Adrenal gland (tissue), 9 donors: ENCODE measurements at regions not wholly inside any gene's neighbourhood (a gene's known extent, or its start where the extent isn't known, plus 50 kb on each side); places are given as distances from the start of the nearest gene placed in this dataset.

Source experiments
- DNase-seq, 7 donors: peaks; one replicate each; pipeline ENCODE4 v3.0.0-alpha.2; 2019 to 2020
- H3K27ac ChIP-seq, 5 donors: fragments of 200-600 bp; sonication (generic) in 4 of 5; 1 replicate in 3 of 5; 2 replicates in 2 of 5; pipeline versions ENCODE4 v1.5.1 to v1.8.0; 2016 to 2020; ENCODE audit warnings: mild to moderate bottlenecking in 1 of 5
- H3K27me3 ChIP-seq: fragments of 200-600 bp; 2 replicates; pipeline ENCODE4 v1.8.0; 2021
- H3K36me3 ChIP-seq, 2 donors: fragments of 200-600 bp; replicated peaks in 1 of 2; 1 replicate in 1 of 2; 2 replicates in 1 of 2; pipeline versions ENCODE4 v1.5.1 to v1.8.0; 2018 to 2022
- H3K4me1 ChIP-seq, 2 donors: fragments of 200-600 bp; replicated peaks in 1 of 2; 1 replicate in 1 of 2; 2 replicates in 1 of 2; pipeline versions ENCODE4 v1.5.1 to v1.8.0; 2018 to 2021
- H3K4me3 ChIP-seq, 4 donors: fragments of 200-600 bp; sonication (generic) in 3 of 4; one replicate each; pipeline ENCODE4 v1.5.1; 2016 to 2018
- H3K9me3 ChIP-seq, 3 donors: fragments of 200-600 bp; sonication (generic) in 1 of 3; replicated peaks in 1 of 3; 1 replicate in 2 of 3; 2 replicates in 1 of 3; pipeline versions ENCODE4 v1.5.1 to v1.8.0; 2016 to 2021
- CTCF ChIP-seq, 6 experiments: fragments of 450-650 bp in 4 of 6; fragments of 200-600 bp in 2 of 6; sonication (generic) in 1 of 6; IDR thresholded peaks; 1 replicate in 5 of 6; 2 replicates in 1 of 6; pipeline versions ENCODE4 v1.5.1 to v1.8.0; 2016 to 2021; ENCODE audit warnings: antibody characterized with exemption in 6 of 6, mild to moderate bottlenecking in 2 of 6, moderate library complexity in 1 of 6
- POLR2A ChIP-seq, 2 donors: fragments of 450-650 bp; IDR thresholded peaks; one replicate each; pipeline ENCODE4 v1.6.1; 2017; ENCODE audit warnings: antibody characterized with exemption in 2 of 2, mild to moderate bottlenecking in 2 of 2, moderate library complexity in 1 of 2
- WGBS, 4 donors: extraction: QIAGEN DNeasy Blood & Tissue Kit in 2 of 4; methylation state at CpG; one replicate each; pipeline versions ENCODE4 v1.1.5 to v1.1.7; 2013 to 2017; 5-methylcytosine and 5-hydroxymethylcytosine counted together
- intact Hi-C, 2 donors: fragments of 100-400 bp; cut with DNase I; formaldehyde crosslinking; loops; one replicate each; pipeline versions ENCODE4 v1.14.1 to v1.15.0; 2022 to 2023
- donor health status: healthy with polysubstance abuse.
- donor health status: Bipolar disorder and iron deficiency.
- donor health status: DM: yes; HTN: yes; CAD: no.
- donor health status: DM: no; HTN: no; CAD: no.
- donor health status: DM: no; HTN: no; CAD: no.

GRCh38 chr7:16028636-16029035 is 342.2 kb upstream of the MEOX2 start:
- Histone ChIP-seq H3K4me1 (peaks cover 0 to 5% of the 10 kb centered on the region in 2 donors), H3K27me3 (no peaks in the 10 kb centered on the region), H3K27ac (no peak overlapping the region), H3K36me3 (no peaks in the 10 kb centered on the region), H3K9me3 (no peaks in the 10 kb centered on the region), H3K4me3 (no peak overlapping the region)
- intact Hi-C loops = no loop called here
- TF ChIP-seq POLR2A (IDR thresholded peaks at IDR 0.05) (no peak), CTCF (IDR thresholded peaks at IDR 0.05) (no peak)
- 67 to 84% (median 79%) methylated on average over 5 of the region's 5 CpGs for WGBS, 4 donors
- DNase-seq = no peak

- Histone ChIP-seq H3K4me1 (peaks cover 0 to 5% of the 10 kb centered on the region in 2 donors), H3K27me3 (no peaks in the 10 kb centered on the region), H3K36me3 (no peaks in the 10 kb centered on the region), H3K9me3 (no peaks in the 10 kb centered on the region), H3K27ac (no peak overlapping the region), H3K4me3 (no peak overlapping the region)
- 63 to 68% (median 67%) methylated on average over 2 of the region's 2 CpGs for WGBS, 4 donors
- no peak for TF ChIP-seq CTCF (IDR thresholded peaks at IDR 0.05)
- no peak for TF ChIP-seq POLR2A (IDR thresholded peaks at IDR 0.05)
- no peak for DNase-seq
- intact Hi-C loops = no loop called here
Observed at GRCh38 chr7:16028103-16028502, 341.6 kb upstream of the MEOX2 start.

- Histone ChIP-seq H3K4me3 (no peak overlapping the region), H3K27me3 (no peaks in the 10 kb centered on the region), H3K4me1 (peaks cover 0 to 5% of the 10 kb centered on the region in 2 donors), H3K27ac (no peak overlapping the region), H3K9me3 (no peaks in the 10 kb centered on the region), H3K36me3 (no peaks in the 10 kb centered on the region)
- DNase-seq = no peak
- TF ChIP-seq POLR2A (IDR thresholded peaks at IDR 0.05) (no peak), CTCF (IDR thresholded peaks at IDR 0.05) (no peak)
- 87 to 96% (median 90%) methylated on average over 2 of the region's 2 CpGs for WGBS, 4 donors
- intact Hi-C loops = no loop called here
Observed at GRCh38 chr7:16027396-16027795, 340.9 kb upstream of the MEOX2 start.

GRCh38 chr7:16026253-16027020 is 340.0 kb upstream of the MEOX2 start:
- no peak overlapping the region for H3K27ac ChIP-seq
- no peak for DNase-seq
- peaks cover 0 to 5% of the 10 kb centered on the region in 2 donors for H3K4me1 ChIP-seq
- H3K27me3 ChIP-seq = no peaks in the 10 kb centered on the region
- H3K4me3 ChIP-seq = no peak overlapping the region
- H3K36me3 ChIP-seq = no peaks in the 10 kb centered on the region
- no peaks in the 10 kb centered on the region for H3K9me3 ChIP-seq
- no peak for TF ChIP-seq POLR2A (IDR thresholded peaks at IDR 0.05)
- no peak for TF ChIP-seq CTCF (IDR thresholded peaks at IDR 0.05)
- intact Hi-C loops = no loop called here
- WGBS, 4 donors = 69 to 75% (median 71%) methylated on average over 10 of the region's 10 CpGs
